ENCODE measurements at regions not wholly inside any gene's neighbourhood (a gene's known extent, or its start where the extent isn't known, plus 50 kb on each side); places are given as distances from the start of the nearest gene placed in this dataset.

DNA sequence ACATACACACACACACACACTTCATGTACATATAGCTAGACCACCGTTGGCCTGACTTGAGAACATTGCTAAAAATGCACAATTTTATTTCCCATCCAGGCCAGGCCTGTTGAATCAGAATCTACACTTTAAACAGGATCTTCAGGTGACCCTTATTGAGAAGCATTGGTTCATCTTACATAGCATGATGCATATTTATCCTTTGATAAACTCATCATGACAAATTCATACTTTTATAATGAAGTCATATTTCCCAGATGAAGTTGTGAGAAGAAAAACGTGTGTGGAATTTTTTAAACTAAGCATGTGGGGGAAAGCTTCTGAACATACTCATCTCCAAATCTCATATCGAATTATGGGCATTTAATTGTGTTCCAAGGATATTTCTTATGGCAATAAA is 877.7 kb downstream of the MRPL39 start:
- Histone ChIP-seq H4K20me1 (ENCODE audit: insufficient read depth) (no peaks in the 10 kb centered on the region), H3F3A (ENCODE audit: insufficient read depth) (no peaks in the 10 kb centered on the region), H3K4me2 (ENCODE audit: unreplicated experiment) (no peak overlapping the region), H3K9me2 (ENCODE audit: insufficient read depth) (no peaks in the 10 kb centered on the region), H3K9ac (no peak overlapping the region), H3K79me2 (ENCODE audit: insufficient read depth) (no peaks in the 10 kb centered on the region), H3K36me3 (ENCODE audit: low read depth) (no peaks in the 10 kb centered on the region), H3K27ac (no peak overlapping the region), H3K9me3 (ENCODE audit: low read depth) (no peaks in the 10 kb centered on the region), H3K4me3 (no peak overlapping the region), H2AFZ (no peak overlapping the region), H3K27me3 (replicated peaks; ENCODE audit: insufficient read depth) (no peaks in the 10 kb centered on the region), H3K4me1 (ENCODE audit: insufficient read depth) (no peaks in the 10 kb centered on the region)
- in situ Hi-C loops (cut with MboI): no loop called here
- TF ChIP-seq EZH2phosphoT487 (IDR thresholded peaks at IDR 0.05; ENCODE audit: insufficient read depth, low read depth) (no peak), EZH2 (IDR thresholded peaks at IDR 0.05; ENCODE audit: insufficient read depth, poor library complexity, severe bottlenecking) (no peak)
- WGBS, 2 experiments (ENCODE audit: low coverage in 1 of 2, low lambda C conversion rate in 2 of 2, missing lambda C conversion rate in 2 of 2): 2% methylated on average over 3 of the region's 3 CpGs
- no peak for DNase-seq

DNA sequence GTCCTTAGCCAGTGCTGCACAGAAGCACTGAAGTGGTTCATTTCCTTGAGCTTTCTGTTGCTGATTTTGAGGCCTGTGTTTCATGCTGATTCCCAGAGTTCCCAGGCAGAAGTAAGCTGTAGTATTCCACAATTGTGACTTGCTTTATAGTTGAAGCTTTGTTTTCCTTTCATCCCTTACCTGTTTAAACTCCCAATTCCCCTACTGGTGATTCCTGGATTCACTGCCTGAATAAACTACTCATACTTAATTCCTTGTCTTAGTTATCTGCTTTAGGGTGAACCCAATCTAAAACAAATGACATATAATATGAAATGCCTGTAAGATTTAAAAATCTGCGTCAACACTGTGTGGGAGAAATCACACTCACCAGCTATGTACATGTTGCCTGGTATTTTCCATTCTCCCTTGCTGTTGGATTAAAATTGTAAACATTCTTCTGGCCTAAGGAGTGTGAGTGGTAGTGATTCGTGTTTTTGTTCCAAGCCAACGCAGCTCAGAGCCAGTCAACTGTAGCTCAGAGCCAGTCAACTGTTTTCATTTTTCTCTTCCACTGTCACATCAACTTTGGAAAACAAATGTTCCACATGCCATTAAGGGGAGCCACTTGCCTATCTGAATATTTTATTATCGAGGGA is 879.4 kb downstream of the MRPL39 start:
- Histone ChIP-seq H3K4me2 (ENCODE audit: unreplicated experiment) (no peak overlapping the region), H3K36me3 (ENCODE audit: low read depth) (no peaks in the 10 kb centered on the region), H3K4me3 (no peak overlapping the region), H3K9me3 (ENCODE audit: low read depth) (no peaks in the 10 kb centered on the region), H3K9me2 (ENCODE audit: insufficient read depth) (no peaks in the 10 kb centered on the region), H2AFZ (no peak overlapping the region), H3K27me3 (replicated peaks; ENCODE audit: insufficient read depth) (no peaks in the 10 kb centered on the region), H3F3A (ENCODE audit: insufficient read depth) (no peaks in the 10 kb centered on the region), H3K9ac (no peak overlapping the region), H3K4me1 (ENCODE audit: insufficient read depth) (no peaks in the 10 kb centered on the region), H3K79me2 (ENCODE audit: insufficient read depth) (no peaks in the 10 kb centered on the region), H4K20me1 (ENCODE audit: insufficient read depth) (no peaks in the 10 kb centered on the region), H3K27ac (no peak overlapping the region)
- DNase-seq: no peak
- 4% methylated on average over 4 of the region's 4 CpGs for WGBS, 2 experiments (ENCODE audit: low coverage in 1 of 2, low lambda C conversion rate in 2 of 2, missing lambda C conversion rate in 2 of 2)
- TF ChIP-seq EZH2 (IDR thresholded peaks at IDR 0.05; ENCODE audit: insufficient read depth, poor library complexity, severe bottlenecking) (no peak), EZH2phosphoT487 (IDR thresholded peaks at IDR 0.05; ENCODE audit: insufficient read depth, low read depth) (no peak)
- in situ Hi-C loops (cut with MboI): no loop called here

DNA sequence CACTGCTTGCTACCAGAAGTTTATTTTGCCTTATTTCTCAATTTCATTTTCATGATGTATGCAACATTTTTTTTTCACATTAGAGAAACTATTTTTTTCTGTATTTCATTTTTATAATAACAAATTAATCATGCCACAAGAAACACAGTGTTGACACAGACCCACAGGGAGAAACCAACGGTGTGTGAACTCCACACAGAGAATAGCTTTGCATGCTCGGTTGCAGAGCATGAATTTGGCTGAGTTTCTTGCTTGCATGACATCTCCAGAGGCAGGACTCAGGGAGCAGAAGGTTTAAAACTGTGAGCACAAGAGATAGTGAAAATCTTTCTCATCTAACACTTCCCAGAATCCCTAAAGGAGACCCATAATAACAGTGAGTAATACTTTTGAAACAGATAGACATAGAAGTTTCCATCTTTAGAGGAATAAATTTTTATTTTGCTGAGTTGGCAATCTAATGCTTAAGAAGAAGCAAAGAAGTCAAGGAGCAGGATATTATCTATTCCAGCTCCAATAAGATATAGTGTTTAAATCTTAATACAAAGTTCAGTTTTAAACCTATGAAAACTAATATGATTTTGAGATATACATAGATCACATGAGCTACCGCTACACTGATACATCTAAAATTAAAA is 890.9 kb downstream of the MRPL39 start:
- H3K27ac ChIP-seq: no peak overlapping the region
- no peaks in the 10 kb centered on the region for H3F3A ChIP-seq (ENCODE audit: insufficient read depth)
- H4K20me1 ChIP-seq (ENCODE audit: insufficient read depth): no peaks in the 10 kb centered on the region
- WGBS, 2 experiments (ENCODE audit: low coverage in 1 of 2, low lambda C conversion rate in 2 of 2, missing lambda C conversion rate in 2 of 2): 14 to 15% methylated on average over 3 of the region's 3 CpGs
- H3K79me2 ChIP-seq (ENCODE audit: insufficient read depth): no peaks in the 10 kb centered on the region
- H3K9ac ChIP-seq: no peak overlapping the region
- TF ChIP-seq EZH2 (IDR thresholded peaks at IDR 0.05; ENCODE audit: insufficient read depth, poor library complexity, severe bottlenecking): no peak
- TF ChIP-seq EZH2phosphoT487 (IDR thresholded peaks at IDR 0.05; ENCODE audit: insufficient read depth, low read depth): no peak
- H2AFZ ChIP-seq: no peak overlapping the region
- H3K9me2 ChIP-seq (ENCODE audit: insufficient read depth): no peaks in the 10 kb centered on the region
- no peaks in the 10 kb centered on the region for H3K27me3 ChIP-seq (replicated peaks; ENCODE audit: insufficient read depth)
- no peak for DNase-seq
- no peak overlapping the region for H3K4me2 ChIP-seq (ENCODE audit: unreplicated experiment)
- H3K36me3 ChIP-seq (ENCODE audit: low read depth): no peaks in the 10 kb centered on the region
- no peaks in the 10 kb centered on the region for H3K4me1 ChIP-seq (ENCODE audit: insufficient read depth)
- H3K9me3 ChIP-seq (ENCODE audit: low read depth): no peaks in the 10 kb centered on the region
- in situ Hi-C loops (cut with MboI): no loop called here
- H3K4me3 ChIP-seq: no peak overlapping the region

DNA sequence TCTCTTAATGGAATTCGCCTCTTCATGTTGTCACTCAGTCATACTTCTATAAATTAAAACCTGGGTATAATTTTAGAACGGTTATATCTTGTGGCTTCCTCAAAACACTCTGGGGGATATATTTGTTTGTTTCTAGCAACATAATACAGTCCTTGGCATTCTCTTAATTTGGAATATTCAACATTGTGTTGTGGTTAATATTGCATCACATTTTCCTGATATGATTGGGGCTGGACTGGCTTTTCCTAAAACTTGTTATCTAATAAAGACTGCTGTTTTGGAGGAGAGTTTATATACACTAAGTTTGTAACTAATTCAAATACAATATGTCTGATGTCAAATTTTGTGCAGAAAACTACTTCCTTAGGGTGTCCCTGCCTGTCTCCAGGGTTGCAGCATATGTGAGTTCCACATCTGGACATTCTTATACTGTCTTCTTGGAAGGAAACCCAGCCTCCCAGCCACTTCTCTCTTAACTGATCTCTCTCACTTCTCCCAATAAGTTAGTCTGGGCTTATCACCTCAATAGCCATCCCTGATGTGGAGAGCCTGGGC is 892.6 kb downstream of the MRPL39 start:
- Histone ChIP-seq H3K27me3 (replicated peaks; ENCODE audit: insufficient read depth) (no peaks in the 10 kb centered on the region), H4K20me1 (ENCODE audit: insufficient read depth) (no peaks in the 10 kb centered on the region), H3K9ac (no peak overlapping the region), H3K27ac (no peak overlapping the region), H3K4me1 (ENCODE audit: insufficient read depth) (no peaks in the 10 kb centered on the region), H3K4me3 (no peak overlapping the region), H3K36me3 (ENCODE audit: low read depth) (no peaks in the 10 kb centered on the region), H3F3A (ENCODE audit: insufficient read depth) (no peaks in the 10 kb centered on the region), H3K4me2 (ENCODE audit: unreplicated experiment) (no peak overlapping the region), H3K79me2 (ENCODE audit: insufficient read depth) (no peaks in the 10 kb centered on the region), H3K9me2 (ENCODE audit: insufficient read depth) (no peaks in the 10 kb centered on the region), H3K9me3 (ENCODE audit: low read depth) (no peaks in the 10 kb centered on the region), H2AFZ (no peak overlapping the region)
- DNase-seq: no peak
- TF ChIP-seq EZH2phosphoT487 (IDR thresholded peaks at IDR 0.05; ENCODE audit: insufficient read depth, low read depth) (no peak), EZH2 (IDR thresholded peaks at IDR 0.05; ENCODE audit: insufficient read depth, poor library complexity, severe bottlenecking) (no peak)
- in situ Hi-C loops (cut with MboI): no loop called here
- WGBS, 2 experiments (ENCODE audit: low coverage in 1 of 2, low lambda C conversion rate in 2 of 2, missing lambda C conversion rate in 2 of 2): 1 to 5% methylated on average over 2 of the region's 2 CpGs

Data from GM23248 (cell line).